SK-N-SH treated with all-trans-retinoic acid at 6 μM for 48 hours (cell line): ENCODE measurements at regions not wholly inside any gene's neighbourhood (a gene's known extent, or its start where the extent isn't known, plus 50 kb on each side); places are given as distances from the start of the nearest gene placed in this dataset.

Experiments
- CREB5 ChIP-seq: fragments of 250-450 bp; sonication (Bioruptor Pico); IDR thresholded peaks from 2 replicates; pipeline ENCODE4 v1.5.1; 2020; ENCODE audit warnings: low read depth, mild to moderate bottlenecking, moderate library complexity
- CSRNP3 ChIP-seq: fragments of 250-450 bp; sonication (Bioruptor Pico); IDR thresholded peaks from 2 replicates; pipeline ENCODE4 v1.5.1; 2021; ENCODE audit warnings: mild to moderate bottlenecking, moderate library complexity
- OSR1 ChIP-seq: fragments of 250-450 bp; sonication (Bioruptor Pico); IDR thresholded peaks from 2 replicates; pipeline ENCODE4 v1.8.0; 2022; ENCODE audit warnings: moderate library complexity, mild to moderate bottlenecking, inconsistent platforms
- PATZ1 ChIP-seq: fragments of 250-450 bp; sonication (Bioruptor Pico); IDR thresholded peaks from 2 replicates; pipeline ENCODE4 v1.8.0; 2020; ENCODE audit warnings: mild to moderate bottlenecking, moderate library complexity, borderline replicate concordance
- ZFP30 ChIP-seq: fragments of 450-650 bp; formaldehyde crosslinking; IDR thresholded peaks from 2 replicates; pipeline ENCODE4 v1.5.0; 2022; ENCODE audit warnings: mild to moderate bottlenecking, moderate library complexity
- ZNF565 ChIP-seq: fragments of 450-650 bp; formaldehyde crosslinking; conservative IDR thresholded peaks from 2 replicates; pipeline ENCODE4 v1.5.0; 2020; ENCODE audit warnings: low read depth, mild to moderate bottlenecking, moderate library complexity
- ZNF70 ChIP-seq: fragments of 450-650 bp; formaldehyde crosslinking; IDR thresholded peaks from 2 replicates; pipeline ENCODE4 v1.5.0; 2020; ENCODE audit warnings: mild to moderate bottlenecking, moderate library complexity

GRCh38 chr5:103364074-103364473 lies 105.5 kb downstream of the MACIR start:
- TF ChIP-seq OSR1 (CRISPR knock-in tag) (no peak), CSRNP3 (CRISPR knock-in tag) (no peak), ZFP30 (CRISPR knock-in tag) (no peak), ZNF565 (no peak), PATZ1 (CRISPR knock-in tag) (no peak), ZNF70 (CRISPR knock-in tag) (no peak), CREB5 (CRISPR knock-in tag) (no peak)
